GM19395 (cell line): ENCODE measurements at regions not wholly inside any gene's neighbourhood (a gene's known extent, or its start where the extent isn't known, plus 50 kb on each side); places are given as distances from the start of the nearest gene placed in this dataset.

Experiments
- ATAC-seq: cut with Tn5 transposase; IDR thresholded peaks from one replicate; pipeline ENCODE4 v1.9.1; 2021; ENCODE audit warnings: mild to moderate bottlenecking, moderate library complexity; ENCODE audit not compliant: unreplicated experiment

DNA sequence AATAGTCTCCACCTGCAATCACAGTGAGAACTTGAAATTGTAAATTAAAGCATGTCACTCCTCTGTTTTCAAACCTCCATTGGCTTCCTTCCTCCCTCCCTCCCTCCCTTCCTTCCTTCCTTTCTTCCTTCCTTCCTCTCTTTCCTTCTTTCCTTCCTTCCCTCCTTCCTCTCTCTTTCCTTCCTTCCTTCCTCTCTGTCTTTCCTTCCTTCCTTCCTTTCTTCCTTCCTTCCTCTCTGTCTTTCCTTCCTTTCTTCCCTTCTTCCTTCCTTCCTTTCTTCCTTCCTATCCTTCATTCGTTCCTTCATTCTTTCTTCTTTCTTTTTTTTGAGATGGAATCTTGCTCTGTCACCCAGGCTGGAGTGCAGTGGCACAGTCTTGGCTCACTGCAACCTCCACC, 595.0 kb upstream of the ZNF608 start:
- ATAC-seq: no peak

DNA sequence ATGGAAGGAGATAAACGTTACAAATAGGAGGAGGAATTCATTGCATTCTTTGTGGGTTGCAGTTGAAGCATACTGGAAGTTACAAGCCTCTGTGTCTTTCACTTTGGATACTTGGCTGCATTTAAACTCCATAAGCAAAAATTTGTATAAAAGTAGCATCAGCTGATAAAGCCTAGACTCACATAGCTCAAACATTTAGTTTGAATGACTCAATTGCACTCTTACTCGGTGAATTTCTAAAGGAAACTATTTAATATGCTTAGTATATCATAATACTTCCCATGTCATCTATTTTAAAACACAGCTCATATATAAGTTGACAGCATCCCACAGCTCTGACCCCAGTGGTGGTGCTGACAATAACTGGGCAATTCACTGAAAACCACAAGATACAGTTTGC, 596.6 kb upstream of the ZNF608 start:
- no peak for ATAC-seq

DNA sequence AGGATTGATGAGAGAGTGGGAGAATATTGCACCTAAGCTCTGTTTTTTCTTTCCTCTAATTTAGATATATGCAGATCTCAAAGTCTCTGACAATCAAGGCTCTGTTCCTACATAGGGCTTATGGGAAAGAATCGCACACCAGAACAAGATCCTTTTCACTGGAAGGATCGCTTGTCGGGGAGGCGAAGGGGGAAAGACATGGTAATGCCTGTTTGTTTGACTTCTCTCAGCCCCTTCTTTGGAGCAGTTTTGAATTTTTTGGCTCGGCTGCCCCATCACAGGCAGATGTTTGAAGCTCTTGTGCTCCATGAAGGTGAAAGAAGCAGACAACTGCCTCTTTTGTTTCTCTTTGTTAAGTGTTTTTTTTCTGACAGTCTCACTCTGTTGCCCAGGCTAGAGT, 599.9 kb upstream of the ZNF608 start:
- ATAC-seq: no peak

DNA sequence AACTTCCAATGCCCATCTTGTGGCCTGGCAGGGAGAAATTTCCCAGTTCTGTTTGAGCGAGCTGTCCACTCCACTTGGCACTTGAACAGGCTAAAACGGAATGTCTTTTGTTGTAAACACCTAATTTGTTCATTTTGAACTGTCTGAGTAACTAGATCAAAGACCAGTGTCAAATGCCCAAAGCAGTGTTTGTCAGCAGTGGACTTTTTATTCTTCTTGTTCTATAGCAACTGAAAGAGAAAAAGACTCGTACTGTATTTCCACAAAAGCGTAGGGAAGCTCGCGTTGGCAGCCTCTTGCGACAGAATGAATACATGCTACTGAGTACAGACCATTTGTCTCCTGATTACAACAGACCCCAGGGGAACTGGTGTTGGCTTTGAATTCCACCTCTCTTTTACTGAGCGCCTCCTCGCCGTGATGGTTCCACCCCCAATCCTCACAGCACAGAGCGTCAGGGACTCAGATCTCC, 601.8 kb upstream of the ZNF608 start:
- no peak for ATAC-seq

DNA sequence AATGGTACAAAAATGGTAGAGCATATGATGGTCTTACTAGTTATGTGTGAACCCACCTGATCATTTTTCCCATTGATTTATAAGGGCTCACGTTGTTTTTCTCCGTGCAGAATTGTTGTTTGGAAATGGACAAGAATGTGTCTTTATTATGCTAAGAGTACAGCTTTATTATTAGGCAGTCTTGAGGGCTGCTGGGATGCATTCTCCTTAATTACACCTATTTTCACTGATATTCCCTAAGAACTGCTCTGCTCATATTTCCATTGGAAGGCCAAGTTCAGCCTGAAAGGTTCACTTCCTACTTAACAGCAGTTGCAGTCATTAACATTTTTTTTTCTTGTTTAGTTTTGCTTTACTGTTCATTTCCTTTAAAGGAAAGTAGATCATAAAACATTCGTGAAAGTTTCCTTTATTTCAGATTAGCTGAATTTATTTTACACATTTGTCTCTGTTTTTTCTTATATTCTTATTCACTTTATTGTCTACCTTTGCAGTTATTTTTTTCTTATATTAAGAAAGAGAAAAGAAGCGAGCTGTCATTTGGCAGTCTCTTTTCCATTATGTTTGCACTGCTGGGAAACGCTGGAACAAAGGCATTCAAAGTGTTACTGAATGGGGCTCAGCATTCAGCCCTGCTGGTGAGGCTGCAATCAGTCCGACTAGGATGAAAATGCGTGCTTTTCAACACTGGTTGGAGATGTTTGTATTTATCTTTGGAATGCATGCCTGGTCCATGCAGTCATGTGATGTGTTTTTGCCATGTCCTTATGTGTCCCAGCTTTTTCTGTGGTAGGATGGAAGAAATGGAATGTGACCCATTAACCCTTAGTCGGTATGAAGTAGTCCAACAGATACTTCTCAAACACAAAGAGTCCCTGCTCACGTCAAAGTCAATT, 602.7 kb upstream of the ZNF608 start:
- ATAC-seq: no peak

DNA sequence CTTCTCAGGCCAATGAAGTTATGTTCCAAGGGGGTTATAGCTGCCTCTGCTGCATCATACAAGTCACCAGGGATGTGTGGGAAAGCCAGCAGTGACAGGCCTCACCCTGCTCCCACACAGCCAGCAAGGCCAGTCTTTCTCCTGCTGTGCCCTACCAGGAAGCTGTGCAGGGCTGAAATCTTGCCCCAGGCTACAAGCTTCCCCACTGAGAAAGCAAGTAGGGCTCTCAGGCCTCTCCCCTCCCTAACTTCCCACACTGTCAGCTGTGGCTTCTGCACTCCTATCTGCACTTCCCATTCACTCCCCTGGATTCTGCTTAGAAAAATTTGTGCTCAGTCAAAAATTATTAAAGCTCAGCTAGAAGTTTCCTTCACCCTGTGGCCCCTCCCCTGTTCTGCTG, 611.2 kb upstream of the ZNF608 start:
- no peak for ATAC-seq

DNA sequence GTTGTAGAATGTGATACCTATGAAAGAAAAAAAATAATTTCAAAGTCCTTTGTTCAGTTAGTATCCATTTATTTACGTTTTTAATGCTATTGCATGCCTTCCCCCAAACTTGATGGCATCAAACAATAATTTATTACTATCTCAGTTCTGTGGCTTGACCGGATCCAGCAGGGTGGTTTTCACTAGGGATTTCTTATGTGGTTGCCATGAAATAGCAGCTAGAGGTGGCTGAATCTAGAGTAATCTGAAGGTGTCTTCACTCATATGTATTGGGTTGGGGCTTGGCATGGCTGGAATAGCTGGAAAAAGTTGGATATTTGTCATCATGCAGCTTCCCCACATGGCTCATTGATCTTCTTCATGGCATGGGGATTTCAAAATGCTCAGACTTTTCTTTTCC, 619.3 kb upstream of the ZNF608 start:
- no peak for ATAC-seq

DNA sequence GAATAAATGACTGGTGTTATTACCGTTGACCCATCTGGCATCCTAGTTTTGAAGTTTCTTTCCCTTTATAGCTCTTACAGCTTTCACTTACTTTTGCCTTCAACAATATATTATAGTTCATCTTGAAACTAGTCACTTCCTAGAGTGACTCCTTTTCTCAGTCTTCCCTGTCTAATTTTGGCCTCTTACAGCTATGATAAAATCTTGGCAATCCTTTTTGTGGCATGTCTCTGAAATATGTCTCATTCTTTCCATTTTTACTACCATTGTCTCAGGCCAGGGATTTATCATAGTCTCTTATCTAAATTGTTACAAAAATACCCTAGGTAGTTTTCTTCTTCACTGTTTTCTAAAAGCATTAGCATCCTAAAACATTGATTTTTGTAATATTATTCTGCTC, 621.3 kb upstream of the ZNF608 start:
- no peak for ATAC-seq

DNA sequence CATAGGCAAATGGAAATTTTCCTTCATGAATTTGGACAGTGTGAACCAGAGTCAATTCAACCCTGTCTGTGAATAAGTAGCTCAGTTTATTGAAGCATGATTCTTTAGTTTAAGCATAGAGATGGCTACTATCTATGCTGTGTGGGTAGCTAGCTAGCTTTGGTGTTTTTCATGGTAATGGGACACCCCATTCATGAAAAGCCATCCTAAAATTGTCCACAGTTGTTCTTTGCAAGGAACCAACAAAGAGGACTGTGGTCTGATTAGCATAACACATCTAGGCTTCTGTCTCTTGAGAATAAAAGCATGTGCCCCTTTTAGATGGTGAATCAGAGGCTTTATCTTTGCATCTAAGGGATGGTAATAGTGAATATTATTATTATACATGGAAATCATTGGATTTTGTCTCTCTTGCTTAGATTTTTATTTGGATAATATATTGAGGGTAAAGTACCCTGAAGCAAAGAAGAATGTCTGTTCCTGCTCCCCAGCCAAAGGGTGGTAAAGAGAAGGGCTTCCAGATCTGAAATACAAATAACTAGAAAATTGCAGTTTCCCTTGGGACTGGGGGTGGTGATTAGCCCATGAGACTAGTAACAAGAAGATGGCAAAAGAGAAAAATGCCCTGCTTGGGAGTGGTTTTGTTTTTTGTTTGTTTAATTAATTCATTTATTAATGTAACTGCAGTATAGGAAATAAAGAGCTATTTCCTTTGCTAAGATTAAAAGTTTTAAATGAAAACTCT, 624.2 kb upstream of the ZNF608 start:
- no peak for ATAC-seq

DNA sequence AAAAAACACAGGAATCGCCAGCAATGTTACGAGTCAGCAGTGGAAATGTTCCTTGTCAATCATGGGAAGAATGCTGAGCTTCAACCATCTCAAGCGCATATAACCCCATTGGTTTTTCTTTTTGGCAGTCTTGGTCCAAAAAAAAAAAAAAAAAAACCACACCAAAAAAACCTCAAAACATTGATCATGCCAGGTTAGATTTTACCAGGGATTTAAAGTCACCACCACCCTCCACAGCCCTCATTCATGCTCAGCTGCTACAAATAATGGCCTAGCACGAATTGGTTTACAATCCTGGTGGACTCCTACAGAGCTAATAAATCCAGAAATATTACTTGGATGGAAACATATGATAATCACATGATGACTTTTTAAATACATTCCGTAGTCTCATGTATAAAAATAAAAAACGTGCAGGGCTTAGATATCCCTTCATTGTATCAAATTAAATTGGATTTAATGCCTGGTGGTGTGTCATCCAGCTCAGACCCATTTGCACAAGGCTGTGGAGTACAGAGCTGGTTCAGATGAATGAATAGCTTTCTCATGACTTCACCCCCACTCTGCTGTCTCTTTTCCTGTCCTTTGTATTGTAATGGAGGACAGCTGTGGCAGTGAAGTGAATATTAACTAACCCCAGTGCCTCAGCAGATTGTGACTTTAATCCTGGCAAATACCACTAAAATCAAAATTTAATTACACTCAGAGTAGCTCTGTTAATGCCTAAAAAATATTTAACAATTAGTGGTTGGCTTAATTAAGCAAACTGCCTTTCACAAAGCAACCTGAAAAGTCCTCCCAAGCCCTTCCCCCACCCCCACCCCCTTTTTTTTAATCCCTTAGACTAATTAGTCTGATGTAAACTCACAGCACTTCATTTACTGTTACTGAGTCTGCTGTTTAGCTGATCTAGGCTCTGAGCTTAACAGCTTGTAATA, 626.5 kb upstream of the ZNF608 start:
- ATAC-seq: no peak

DNA sequence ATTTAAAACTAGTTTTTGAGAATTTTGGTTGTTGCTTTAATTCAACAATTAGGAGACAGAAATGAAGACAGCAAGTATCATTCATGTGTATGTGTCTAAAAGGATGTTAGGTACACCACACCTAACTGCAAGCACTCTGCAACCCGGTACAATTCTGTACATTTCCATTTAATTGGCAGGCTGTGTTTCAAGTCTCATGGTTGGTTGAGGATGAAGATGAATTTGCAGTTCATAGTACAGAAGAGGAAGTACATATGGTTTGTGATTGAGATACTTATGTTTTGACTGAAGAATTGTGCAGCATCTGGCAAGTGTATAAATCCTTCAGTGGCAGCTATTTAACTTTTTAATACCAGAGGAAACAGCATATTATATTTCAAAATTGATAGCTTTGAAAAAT, 628.7 kb upstream of the ZNF608 start:
- ATAC-seq: peak; percentile 79

DNA sequence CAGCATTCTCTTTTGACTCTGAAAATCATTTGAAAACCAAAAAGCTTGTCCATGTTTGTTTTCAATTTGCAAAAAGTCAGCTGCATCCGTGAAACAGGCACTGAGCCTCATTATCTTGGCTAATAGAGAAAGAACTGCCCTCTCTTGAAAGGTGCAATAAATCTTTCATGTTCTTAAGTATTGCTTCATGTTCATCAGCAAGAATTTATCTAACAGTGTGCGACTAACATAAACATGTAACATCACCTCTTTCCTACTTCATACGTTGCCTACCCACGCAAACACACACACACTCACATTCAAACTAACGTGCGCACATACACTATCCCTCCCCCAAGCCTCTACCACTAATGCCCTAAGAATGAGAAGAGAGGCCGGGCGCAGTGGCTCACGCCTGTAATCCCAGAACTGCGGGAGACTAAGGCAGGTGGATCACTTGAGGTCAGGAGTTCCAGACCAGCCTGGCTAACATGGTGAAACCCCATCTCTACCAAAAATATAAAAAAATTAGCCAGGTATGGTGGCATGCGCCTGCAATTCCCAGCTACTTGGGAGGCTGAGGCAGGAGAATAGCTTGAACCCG, 629.7 kb upstream of the ZNF608 start:
- no peak for ATAC-seq

DNA sequence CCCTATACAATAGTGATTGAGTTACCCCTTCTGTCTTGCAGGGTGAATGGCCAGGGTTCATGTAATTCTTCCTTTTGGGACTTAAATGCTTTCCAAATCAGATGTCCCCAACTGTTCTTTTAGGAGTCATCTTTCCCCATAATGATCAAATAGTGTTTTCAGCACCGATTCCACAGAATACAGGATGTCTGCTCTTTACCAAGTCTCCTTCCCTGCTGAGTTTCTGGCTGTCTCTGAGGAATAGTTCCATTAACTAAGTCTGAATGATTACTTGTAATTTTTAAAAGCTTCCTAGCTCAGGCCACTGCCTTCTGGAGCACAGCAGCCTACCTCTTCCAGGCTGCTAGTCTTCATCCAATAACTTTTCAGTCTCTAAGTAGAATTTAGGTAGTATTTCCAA, 630.7 kb upstream of the ZNF608 start:
- no peak for ATAC-seq

DNA sequence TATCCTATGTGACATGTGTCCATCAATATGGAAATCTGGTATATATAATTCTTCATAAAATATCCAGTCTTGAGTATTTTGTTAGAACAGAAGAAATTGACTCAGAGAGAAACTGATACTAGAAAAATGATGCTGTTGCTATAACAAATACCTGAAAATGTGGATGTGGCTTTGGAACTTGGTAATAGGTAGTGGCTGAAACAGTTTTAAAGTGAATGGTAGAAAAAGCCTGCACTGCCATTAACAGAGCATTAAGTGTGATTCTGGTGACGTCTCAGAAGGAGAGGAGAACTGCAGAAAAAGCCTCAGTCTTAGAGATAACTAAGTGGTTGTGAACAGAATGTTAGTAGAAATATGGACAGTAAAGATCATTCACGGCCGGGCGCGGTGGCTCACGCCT, 634.9 kb upstream of the ZNF608 start:
- ATAC-seq: peak; percentile 84

DNA sequence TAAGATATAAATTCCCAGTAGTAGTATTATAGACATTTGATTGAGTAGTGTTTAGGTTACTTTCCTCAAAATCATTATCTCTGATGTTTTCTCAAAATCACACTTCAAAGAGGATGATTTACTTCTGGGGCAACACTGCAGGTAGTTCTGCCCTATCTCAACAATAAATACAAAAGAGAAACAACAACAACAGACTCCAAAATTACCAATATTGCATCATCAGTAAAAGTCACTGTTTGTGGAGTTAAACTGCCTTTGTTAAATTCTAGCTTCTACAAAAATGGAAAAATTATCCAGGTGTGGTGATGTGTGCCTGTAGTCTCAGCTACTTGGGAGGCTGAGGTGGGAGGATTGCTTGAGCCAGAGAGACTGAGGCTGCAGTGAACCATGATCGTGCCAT, 637.6 kb upstream of the ZNF608 start:
- no peak for ATAC-seq

DNA sequence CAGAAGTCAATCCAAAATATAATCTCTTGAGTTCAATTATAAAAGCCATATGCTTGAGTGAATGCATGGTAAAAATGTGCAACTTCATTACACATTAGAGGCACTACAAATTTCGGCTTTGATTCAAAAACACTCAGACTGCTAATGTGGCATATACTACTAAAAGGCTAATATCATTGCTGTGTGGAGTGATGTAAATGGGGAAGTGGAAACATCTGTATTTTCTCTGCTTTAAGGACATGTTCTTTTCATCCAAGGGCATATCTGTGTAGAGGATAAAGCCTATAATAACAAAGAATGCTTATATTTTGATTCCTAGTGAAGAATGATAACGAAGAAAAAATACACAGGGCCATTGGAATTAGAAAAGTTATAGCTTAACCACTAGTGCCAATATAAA, 643.9 kb upstream of the ZNF608 start:
- no peak for ATAC-seq

DNA sequence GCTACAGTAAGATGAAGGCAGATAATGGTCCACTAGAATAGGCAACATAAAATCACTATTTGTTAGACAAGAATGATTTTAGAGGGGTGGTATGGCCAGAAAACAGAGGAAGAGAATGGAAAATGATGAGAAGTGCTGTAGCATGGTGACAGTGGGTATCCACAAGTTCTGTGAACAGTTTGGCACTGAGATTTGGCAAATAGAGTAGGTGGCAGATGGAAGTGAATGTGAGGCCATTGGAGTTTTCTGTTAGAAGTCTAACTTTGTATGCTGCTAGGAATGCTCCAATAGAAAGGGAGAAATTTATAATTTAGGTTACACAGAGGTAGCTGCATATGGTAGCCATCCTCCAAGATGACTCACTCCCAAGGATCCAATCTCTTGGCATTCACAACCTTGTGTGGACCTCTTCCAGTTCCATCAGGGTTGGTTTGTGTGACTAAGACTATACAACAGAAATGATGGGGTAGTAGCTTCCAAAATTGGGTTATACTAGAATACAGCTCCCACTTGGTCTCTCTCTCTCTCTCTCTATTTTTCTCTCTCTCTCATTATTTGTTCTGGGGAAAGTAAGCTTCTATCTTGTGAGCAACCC, 646.9 kb upstream of the ZNF608 start:
- no peak for ATAC-seq

DNA sequence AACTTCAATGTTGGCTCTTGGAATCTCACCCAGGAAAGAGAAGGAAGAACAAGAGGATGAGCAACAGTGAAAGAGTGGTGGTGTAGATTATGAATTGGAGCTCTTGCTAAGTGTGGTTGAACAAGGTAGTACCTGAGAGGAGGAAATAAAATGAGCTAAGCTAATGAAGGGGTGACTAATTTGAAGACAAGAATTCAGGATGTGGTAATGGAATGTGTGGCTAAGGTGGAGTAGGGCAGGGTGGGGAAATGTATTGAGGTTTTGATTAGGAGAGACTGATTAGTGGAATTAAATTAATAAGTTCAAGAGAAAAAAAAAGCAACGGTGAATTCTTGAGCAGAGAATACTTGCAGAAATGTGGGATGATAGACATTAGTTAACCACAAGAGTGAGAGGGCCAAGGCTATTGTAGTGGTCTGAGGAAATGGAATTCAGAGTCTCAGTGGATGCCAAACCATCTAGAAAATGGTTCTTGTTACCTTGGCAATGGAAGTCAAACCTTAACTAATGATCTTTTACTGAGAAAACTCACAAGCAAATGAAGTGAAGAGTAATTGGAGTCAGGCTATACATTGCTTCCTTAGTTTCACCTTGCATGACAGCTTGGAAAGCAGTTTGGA, 648.3 kb upstream of the ZNF608 start:
- ATAC-seq: no peak

DNA sequence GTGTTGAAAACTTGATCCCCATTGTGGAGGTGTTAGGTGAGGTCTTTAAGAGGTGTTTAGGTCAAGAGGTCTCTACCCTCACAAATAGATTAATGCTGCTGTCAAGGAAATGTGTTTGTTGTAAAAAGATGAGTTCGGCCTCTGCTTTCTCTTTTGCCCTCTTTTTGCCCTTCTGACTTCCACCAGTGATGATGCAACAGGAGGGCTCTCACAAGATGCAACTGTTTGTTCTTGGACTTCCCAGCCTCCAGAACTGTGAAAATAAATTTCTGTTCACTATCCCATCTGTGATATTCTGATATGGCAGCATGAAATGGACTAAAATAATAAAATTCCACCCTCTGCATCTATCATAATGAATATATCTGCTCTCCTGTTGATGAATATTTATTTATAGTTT, 650.0 kb upstream of the ZNF608 start:
- ATAC-seq: no peak

DNA sequence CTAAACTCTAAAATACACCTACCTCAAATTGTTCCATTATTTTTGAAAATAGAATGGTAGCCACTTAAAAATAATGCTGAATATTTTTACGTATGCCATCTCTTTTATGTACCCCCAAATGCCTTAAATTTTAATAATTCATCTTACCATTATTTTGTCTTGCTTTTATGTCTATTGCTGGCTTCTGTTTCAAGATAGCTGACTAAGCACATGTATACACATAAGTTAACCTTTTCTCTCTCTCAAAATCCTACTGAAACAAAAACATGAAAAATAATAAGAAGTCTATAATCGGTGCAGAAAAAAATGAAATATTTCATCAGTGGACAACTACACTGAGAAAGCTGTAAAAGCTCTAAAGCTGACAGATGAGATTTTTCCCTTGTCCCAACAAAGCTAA, 652.0 kb upstream of the ZNF608 start:
- ATAC-seq: no peak
